GM19043 (cell line): ENCODE measurements at regions not wholly inside any gene's neighbourhood (a gene's known extent, or its start where the extent isn't known, plus 50 kb on each side); places are given as distances from the start of the nearest gene placed in this dataset.
"Not testable (repeated sequence)": the region's sequence is repeated elsewhere in the genome, so short reads cannot be mapped to it uniquely, and the experiment has no call there.

ENCODE experiments used
- ATAC-seq: cut with Tn5 transposase; IDR thresholded peaks from one replicate; pipeline ENCODE4 v1.9.1; 2021; ENCODE audit warnings: low read depth; ENCODE audit not compliant: unreplicated experiment

DNA sequence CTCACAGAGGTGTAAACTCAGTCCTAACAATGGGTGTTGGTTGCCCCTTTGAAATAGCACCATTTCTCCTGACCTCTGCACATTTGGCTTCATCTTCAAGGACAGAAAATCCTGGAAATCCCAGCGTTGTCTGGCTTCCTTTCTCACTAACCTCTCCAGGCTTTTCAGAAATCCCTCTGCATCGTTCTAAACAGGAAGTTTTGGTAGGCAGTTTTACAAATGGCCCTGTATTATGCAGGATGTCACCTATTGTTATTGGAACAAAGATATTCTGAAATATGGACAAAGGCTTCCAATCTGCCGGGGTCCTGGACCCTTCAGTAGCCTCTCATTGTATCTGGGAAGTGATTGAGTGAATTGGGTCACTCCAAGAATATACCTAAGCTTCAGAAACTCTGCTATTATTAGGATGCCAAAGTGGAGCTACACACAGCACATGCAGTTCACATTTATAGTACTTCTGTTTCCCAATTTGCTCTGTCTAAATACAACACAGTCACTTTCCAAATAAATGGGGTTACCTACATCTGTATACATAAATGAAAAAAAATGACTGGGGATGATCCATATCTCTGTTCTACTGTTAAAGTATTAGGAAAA is 134.8 kb upstream of the KLF6 start:
- no peak for ATAC-seq

DNA sequence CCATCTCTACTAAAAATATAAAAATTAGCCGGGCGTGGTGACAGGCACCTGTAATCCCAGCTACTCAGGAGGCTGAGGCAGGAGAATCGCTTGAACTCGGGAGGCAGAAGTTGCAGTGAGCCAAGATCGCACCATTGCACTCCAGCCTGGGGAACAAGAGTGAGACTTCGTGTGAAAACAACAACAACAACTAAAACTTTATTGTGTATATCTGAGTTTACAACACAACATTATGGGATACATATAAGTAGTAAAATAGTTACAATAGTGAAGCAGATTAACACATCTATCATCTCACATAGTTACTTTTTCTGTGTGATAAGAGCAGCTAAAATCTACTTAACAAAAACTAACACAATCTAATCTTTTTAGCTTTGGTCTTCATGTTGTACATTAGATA is 132.4 kb upstream of the KLF6 start:
- ATAC-seq: not testable (repeated sequence)

DNA sequence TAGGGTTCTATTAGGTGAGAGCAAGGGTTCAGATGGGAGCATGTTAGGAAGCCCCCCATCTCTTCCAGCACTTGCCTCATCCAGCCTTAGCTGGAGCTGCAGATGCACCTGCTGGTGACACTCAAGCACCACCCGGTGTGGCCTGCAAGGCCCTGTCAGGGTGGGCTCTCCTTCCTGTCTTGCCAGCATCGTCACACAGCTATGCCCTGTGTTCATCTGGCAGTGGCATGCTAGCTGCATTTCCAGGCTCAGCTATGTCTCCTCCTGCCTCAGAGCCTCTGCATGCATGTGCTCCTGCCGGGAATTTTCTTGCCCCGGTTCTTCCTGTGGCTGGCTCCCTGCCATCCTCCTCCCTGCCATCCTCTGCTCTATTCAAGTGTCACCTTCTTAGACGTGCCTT is 129.7 kb upstream of the KLF6 start:
- ATAC-seq: no peak

DNA sequence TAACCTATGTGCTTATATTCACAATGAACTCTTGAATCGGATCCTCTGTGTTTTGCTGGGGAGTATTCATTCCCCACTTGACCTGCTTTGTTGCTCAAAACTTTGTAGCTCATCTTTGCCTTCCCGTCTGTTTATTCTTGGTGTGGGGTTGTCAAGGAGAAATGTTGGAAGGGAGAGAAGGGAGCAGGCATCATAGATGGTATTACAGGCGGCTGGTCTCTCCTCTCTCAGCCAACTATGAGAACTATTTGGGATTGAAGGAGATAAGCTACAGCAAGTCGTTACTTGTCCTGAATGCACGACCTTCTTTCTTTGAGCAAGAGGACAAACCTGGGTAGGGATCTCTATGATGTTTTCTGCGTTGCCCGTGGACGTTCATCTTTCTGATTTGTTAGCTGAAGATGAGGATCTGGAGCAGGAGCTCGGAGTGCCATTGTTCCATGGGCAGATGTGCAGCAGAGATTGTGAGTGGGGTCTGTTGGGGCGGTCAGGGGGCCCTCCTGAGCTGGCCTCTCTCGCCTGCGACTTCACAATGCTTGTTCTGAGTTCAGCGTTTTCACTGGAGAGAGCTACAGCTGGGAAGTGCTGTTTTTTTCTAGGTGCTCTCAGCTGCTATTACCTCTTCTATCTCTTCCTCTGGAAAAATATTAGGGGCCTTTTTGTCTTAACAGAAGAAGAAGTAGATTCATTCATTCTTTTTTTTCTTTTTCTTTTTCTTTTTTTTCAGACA is 126.9 kb upstream of the KLF6 start:
- no peak for ATAC-seq

DNA sequence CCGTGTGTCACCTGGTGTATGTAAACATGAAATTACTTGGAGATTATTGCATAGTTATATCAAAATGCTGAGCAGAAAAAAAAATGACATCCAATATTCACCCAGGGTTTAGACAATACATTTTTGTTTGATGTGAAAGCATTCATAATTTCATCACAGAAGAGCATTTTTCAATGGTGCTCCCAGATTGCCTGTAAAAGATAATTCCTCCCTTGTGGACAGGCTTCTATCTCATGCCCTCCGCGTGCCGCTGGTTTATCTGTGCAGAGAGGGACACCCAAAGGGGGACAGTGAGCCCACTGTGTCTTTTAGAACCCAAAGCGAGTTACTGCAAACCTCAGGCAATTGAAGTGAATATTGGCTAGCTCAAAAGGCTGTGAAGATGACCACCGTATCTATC is 126.2 kb upstream of the KLF6 start:
- no peak for ATAC-seq

DNA sequence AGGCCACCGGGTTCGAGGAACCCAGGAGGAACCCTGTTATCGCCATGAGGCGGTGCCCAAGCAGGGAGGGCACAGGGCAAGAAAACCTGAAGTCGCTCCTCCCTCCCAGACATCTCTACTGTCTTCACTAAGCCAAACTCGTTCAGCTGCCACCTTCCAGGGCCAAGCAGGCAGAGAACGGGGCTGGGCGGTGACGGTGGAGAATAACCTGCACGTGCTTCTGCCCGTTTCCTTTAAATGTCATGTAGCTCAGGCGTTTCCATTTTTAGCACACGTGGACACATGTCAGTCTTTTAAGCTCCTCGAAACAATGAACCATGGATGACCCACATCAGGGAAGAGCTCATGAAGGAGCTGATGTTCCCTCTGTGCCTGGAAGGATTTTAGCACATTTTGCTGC is 124.3 kb upstream of the KLF6 start:
- ATAC-seq: no peak

DNA sequence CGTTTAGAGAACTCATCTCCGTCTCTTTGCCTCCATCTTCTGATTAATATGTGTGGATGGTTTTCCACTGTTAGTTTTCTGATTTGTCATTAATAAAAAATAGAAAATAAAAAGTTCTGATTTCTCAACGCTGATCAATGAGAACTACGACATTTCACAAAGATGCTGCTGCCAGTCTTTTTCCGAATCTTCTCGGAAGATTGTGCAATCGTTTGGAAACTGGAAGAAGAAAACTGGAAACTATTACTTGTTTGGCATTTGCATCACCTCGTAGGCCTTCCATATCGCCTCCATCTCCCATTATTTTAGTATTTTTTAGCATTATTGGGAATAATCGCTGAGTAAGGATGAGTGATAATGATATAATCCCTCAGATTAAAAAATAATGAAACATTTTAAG is 123.2 kb upstream of the KLF6 start:
- ATAC-seq: no peak

DNA sequence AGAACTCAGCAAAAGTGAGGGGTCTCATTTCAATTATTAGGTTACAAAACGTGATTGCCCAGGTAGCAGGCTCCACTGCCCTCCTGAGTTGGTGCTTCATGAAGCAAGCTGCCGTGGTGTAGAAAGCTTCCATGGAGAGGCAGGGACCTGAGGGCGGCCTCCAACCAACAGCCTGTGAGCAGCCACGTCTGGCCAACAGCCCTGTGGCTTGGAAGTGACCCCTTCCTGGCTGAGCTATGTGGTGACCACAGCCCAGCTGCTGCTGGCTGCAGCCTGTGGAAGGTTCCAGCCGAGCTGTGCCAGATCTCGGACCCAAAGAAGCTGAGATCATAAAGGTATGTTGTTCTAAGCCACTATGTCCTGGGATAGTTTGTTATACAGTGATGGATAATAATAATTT is 122.5 kb upstream of the KLF6 start:
- ATAC-seq: no peak

DNA sequence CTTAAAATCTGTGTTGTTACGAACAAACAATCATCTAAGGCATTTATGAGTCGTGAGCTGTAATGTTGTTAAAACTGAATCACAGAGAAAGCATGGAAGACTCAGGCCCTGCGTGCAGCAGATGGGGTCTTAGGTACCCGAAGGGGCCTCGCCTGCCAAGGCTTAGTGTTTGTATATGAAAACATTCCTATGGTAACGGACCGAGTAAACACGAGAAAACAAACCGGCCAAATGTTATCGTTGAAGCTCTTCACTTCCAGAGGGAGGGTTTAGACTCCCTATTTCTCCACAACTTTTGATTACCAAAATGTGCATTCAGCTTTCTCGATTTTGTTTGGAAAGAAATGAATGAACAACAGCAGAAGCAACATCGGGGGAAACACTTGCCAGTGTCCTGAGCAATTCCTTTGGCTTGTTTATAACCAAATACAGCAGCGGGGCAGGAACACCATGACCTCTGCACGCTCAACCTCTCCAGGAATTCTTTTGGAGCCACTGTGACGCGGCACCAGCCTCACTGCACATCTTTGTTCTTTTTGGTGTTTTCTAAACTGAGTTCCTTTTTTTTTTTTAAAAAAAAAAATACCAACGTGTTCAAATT is 121.6 kb upstream of the KLF6 start:
- ATAC-seq: no peak

DNA sequence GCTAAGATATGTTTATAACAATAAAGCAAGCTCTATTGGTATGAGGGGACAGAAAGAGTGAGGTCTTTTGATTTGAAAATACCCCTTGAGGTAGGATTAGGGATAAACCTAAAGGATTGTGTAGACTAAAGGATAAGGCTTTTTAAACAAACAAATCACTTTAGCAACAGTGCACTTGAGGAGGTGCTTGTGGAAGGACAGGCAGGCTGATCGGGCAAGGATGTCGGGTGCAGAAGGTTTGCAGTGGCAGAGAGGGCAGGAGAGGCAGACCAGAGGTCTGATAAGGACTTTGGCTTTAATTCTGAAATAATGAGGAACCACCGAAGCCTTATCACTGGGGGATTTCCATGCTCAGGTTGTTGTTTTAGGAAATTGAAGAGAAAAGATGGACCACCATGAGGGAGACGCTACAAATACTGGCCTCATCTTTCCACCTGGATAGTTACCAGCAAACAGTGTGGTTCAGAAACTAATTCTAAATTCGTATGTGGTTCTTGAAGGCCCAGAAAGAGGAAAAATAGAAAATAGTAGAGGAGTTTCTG is 119.5 kb upstream of the KLF6 start:
- ATAC-seq: no peak

DNA sequence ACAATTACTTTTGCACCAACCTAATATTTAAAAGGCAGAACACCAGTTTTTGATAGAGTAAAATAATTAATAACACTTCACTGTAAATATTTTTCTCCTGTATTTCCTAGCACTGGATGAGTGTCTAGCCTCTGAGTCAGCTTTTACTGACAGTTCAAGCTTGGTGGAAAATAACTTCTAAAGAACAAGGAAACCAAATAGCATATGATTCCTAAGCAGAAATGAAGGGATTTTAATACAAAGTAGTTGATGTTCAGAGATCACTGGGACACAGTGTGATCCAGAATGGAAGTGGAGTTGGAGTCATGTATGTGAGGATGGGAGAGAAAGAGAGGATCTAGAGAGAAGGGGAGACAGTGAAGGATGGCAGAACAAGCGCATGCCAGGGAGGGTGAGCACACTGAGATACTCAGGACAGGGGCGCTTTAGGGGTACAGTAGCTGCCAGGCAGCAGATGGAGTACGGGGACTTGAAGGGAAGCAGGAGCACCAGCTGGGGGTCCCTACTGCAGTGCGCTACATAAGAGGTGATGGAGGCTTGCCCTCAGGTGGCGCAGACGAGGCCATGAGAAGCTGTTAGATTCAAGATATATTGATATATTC is 117.9 kb upstream of the KLF6 start:
- ATAC-seq: peak; percentile 32

DNA sequence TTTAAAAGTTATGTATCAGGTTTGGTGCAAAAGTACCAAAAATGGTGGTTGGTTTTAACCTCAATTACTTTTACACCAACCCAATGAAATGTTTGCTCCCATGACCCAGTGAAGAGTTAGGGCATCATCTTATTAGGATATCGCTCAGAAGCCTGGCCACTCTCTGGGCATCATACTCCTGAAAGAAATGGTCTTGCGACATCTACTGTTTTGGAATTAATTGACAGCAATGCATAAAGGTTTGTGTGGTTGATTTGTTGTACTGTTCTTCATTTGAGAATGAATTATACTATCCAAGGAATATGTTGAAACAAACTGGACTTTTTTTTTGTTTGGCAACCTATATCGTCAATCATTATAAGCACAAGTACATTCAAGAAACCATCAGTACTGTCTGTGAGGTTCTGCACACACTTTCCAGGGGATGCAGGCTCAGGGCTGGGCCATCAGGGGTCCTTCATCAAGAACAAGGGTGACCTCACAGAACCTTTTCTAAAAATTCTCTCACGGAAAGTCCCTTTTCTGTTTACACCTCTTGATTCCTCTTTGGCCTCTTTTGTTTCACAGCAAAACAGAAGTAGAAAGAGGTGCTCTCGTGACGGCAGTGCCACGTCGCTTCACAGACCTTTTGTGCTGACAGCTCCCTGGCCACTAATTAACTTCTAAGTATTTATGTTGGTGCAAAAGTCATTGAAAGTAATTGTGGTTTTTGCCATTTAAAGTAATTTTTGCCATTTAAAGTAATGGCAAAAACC is 117.2 kb upstream of the KLF6 start:
- peak; percentile 96 for ATAC-seq

DNA sequence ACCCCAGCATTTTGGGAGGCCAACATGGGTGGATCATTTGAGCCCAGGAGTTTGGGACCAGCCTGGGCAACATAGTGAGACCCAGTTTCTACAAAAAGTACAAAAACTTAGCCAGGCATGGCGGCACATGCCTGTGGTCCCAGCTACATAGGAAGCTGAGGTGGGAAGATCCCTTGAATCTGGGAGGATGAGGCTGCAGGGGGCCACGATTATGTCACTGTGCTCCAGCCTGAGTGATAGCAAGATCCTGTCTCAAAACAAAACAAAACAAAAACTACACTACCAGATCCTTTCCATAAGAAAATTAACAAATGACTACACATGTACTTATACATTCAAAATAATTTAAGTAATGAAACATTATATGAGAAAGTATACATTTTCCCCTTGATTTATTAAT is 116.4 kb upstream of the KLF6 start:
- no peak for ATAC-seq

DNA sequence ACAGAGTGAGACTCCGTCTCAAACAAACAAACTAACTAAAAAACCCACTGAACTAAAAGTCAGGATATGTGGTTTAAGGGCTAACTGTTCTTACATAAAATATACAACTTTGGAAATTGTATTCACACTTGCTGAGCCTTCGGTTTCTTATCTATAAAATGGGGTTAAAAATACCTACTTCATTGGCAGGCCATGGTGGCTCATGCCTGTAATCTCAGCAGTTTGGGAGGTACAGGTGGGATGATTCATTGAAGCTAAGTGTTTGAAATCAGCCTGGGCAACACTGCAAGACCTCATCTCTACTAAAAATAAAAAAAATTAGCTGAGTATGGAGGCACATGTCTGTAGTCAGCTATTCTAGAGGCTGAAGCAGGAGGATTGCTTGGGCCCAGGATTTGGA is 115.4 kb upstream of the KLF6 start:
- ATAC-seq: no peak

DNA sequence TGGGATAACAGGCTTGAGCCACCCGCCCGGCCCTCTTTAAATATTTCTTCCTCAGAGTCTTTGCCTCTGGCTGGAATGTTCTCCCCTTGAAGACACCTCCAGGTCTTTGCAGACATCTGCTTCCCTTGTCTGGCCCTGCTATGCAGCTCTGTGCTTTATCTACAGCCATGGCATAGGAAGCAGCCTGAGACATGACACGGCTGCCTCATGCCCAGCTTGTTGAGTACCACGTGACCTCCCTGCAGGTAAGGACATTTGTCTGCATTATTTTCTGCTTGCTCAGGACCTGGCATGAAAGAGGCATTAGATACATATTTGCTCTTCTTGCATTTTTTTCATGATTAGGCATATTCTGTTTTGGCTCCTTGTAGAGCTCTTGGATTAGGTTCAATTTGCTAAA is 113.8 kb upstream of the KLF6 start:
- ATAC-seq: no peak

DNA sequence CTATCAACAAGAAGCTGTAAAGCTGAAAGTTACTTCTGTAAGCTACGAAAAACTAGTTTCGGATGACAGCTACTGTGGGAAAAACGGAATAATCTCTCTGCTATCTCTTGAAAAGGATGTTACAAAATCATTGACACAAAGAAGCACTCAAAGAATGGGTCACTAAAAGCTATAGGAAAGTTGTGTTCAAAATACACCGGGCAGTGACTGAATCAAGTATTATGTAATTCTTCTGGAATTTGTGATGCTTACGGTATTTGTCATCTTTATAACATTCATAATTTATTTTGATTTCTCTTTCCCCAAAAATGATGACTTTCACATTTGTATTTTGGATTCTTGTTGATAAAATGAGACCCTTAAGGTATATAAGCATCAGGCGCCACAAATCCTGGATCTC is 112.1 kb upstream of the KLF6 start:
- no peak for ATAC-seq

DNA sequence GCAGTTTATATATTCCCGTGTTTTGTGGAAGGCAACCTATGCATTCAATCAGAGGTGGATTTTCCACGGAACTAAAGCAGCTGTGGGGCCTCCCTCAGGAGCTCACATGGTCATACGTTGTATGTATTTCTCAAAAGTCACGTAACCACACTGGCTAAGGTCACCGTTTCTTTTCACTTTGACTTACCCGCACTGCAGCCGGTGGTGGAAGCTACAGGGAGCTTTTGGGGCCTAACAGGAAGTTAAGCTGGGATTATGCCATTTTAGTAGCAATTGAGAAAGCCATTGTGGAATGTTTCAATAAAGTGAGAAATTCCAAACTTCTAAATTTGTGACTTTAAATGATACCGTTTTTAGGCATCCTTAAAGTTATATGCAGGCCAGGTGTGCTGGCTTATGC is 111.2 kb upstream of the KLF6 start:
- ATAC-seq: no peak

DNA sequence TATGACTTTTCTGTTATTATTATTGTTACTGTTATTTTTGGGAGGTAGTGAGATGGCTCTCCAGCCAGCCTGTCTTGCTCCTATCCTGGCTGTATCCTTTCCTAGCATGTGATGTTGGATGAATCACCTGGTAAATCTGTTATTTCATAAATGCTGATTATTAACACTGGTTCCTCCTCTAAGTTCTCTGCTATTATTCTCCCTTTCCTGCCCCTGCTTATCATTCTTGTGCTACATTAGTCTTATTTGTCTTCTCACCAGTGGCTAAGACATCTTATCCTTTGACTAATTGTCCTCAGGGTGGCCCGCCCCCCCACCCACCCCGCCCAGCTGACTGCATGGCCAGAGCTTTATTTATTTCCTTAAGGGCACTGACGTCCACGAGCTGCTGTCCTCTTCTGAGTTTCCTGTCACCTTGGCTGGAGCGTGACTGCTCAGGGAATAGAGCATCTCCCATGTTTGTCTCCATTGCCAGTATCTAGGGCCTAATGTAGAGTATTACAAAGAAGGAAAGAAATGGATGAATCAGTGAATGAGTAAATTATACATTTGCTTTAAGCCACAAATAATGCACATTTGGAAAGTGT is 110.1 kb upstream of the KLF6 start:
- ATAC-seq: no peak

DNA sequence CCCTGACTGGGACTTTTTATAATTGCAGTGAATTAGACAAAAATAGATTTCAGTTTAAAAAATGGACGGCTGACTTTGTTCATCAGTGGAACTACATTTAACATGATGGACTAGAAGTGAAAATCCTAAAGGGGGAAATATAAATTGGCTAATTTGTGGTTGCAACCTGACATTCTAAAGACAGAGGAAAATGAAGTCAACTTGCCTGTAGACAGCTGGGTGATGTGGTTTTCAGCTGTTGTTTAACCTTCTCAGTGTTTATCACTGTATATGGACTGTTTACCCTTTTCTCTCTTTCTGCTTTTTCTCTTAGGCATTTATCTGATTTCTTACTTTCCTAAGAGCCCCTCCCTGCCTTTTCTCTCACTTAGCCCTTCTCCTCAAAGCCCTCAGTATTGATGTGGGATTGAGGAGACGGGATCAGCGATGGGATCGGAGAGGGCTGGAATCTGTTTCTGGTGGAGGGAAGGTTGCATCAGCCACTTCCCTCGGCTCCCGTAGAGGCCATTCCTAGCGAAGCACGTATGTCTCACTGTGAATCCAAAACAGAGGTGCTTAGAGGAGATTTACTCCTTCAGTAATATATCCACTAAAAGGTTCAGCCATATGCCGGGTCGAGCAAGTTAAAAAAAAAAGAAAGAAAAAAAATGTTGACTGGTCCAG is 109.0 kb upstream of the KLF6 start:
- no peak for ATAC-seq
